SK-N-SH (cell line): ENCODE measurements at regions not wholly inside any gene's neighbourhood (a gene's known extent, or its start where the extent isn't known, plus 50 kb on each side); places are given as distances from the start of the nearest gene placed in this dataset.

Experiments used
- CTCF ChIA-PET: fragments of 300-600, 350-600 bp; formaldehyde crosslinking; extraction: SDS; loops from one replicate; lab custom pipeline; 2021; lab: Yijun Ruan, JAX
- POLR2A ChIA-PET: fragments of 350-600 bp; sonication (Branson Sonifier 250); formaldehyde crosslinking; extraction: SDS; loops from one replicate; lab custom pipeline; 2020; ENCODE audit warnings: antibody characterized with exemption, inconsistent platforms; lab: Yijun Ruan, JAX
- DNase-seq: peaks from one replicate; pipeline ENCODE4 v3.0.0; 2012
- H2AFZ ChIP-seq: fragments of 200-600 bp; sonication (generic); 2 replicates; pipeline ENCODE4 v1.8.1; 2016; ENCODE audit warnings: antibody characterized with exemption, mild to moderate bottlenecking, low read depth
- H3F3A ChIP-seq: fragments of 200-600 bp; sonication (generic); replicated peaks from 2 replicates; pipeline ENCODE3; 2016; ENCODE audit warnings: antibody characterized with exemption, mild to moderate bottlenecking; ENCODE audit not compliant: insufficient read depth
- H3K27ac ChIP-seq, 2 experiments: fragments of 200-500 bp in 1 of 2; fragments of 200-600 bp in 1 of 2; sonication (Bioruptor generic) in 1 of 2; sonication (generic), shearing (Covaris generic) in 1 of 2; 2 replicates each; pipeline versions ENCODE4 v1.5.1 to v1.6.1; 2014 to 2016; ENCODE audit warnings: low read depth in 2 of 2, inconsistent platforms in 1 of 2, low read length in 1 of 2, mild to moderate bottlenecking in 1 of 2, mixed read lengths in 1 of 2
- H3K27me3 ChIP-seq: fragments of 200-600 bp; sonication (generic), shearing (Covaris generic); 2 replicates; pipeline ENCODE4 v1.6.1; 2016; ENCODE audit warnings: mixed run types; ENCODE audit not compliant: insufficient read depth
- H3K36me3 ChIP-seq, 2 experiments: fragments of 200-500 bp in 1 of 2; fragments of 200-600 bp in 1 of 2; sonication (Bioruptor generic) in 1 of 2; sonication (generic) in 1 of 2; replicated peaks in 1 of 2; 2 replicates each; pipeline versions ENCODE3 to v1.5.1; 2014 to 2016; ENCODE audit warnings: low read length in 1 of 2, mild to moderate bottlenecking in 1 of 2; ENCODE audit not compliant: insufficient read depth in 2 of 2, control insufficient read depth in 1 of 2
- H3K4me1 ChIP-seq, 2 experiments: fragments of 200-500 bp in 1 of 2; fragments of 200-600 bp in 1 of 2; sonication (Bioruptor generic) in 1 of 2; sonication (generic), shearing (Covaris generic) in 1 of 2; 2 replicates each; pipeline versions ENCODE4 v1.5.1 to v1.6.1; 2014 to 2016; ENCODE audit warnings: low read depth in 1 of 2, low read length in 1 of 2, mixed run types in 1 of 2; ENCODE audit not compliant: insufficient read depth in 2 of 2, control insufficient read depth in 1 of 2
- H3K4me2 ChIP-seq: fragments of 200-600 bp; sonication (generic), shearing (Covaris generic); 2 replicates; pipeline ENCODE4 v1.6.1; 2017; ENCODE audit warnings: mixed run types
- H3K4me3 ChIP-seq, 2 experiments: fragments of 200-500 bp in 1 of 2; fragments of 200-600 bp in 1 of 2; sonication (Bioruptor generic) in 1 of 2; sonication (generic), shearing (Covaris generic) in 1 of 2; 2 replicates each; pipeline versions ENCODE4 v1.5.1 to v1.8.1; 2014 to 2016; ENCODE audit warnings: low read depth in 2 of 2, inconsistent platforms in 1 of 2, low read length in 1 of 2, mild to moderate bottlenecking in 1 of 2, mixed read lengths in 1 of 2, moderate library complexity in 1 of 2
- H3K79me2 ChIP-seq: fragments of 200-600 bp; sonication (generic); 2 replicates; pipeline ENCODE4 v1.8.1; 2017; ENCODE audit warnings: mild to moderate bottlenecking; ENCODE audit not compliant: insufficient read depth
- H3K9ac ChIP-seq: fragments of 200-600 bp; sonication (generic); 2 replicates; pipeline ENCODE4 v1.6.1; 2017; ENCODE audit warnings: mixed run types
- H3K9me2 ChIP-seq: fragments of 200-600 bp; sonication (generic); 2 replicates; pipeline ENCODE4 v1.6.1; 2017; ENCODE audit warnings: mixed run types
- H3K9me3 ChIP-seq: fragments of 200-600 bp; sonication (generic); 2 replicates; pipeline ENCODE4 v1.6.1; 2017; ENCODE audit warnings: mixed run types, mild to moderate bottlenecking, moderate library complexity
- H4K20me1 ChIP-seq: fragments of 200-600 bp; sonication (generic); 2 replicates; pipeline ENCODE4 v1.6.1; 2017; ENCODE audit warnings: mild to moderate bottlenecking, mixed run types; ENCODE audit not compliant: insufficient read depth
- ELF1 ChIP-seq: IDR thresholded peaks from 2 replicates; pipeline ENCODE4 v1.4.0; 2012
- EP300 ChIP-seq, 2 experiments: IDR thresholded peaks; 2 replicates each; pipeline versions ENCODE4 v1.4.0 to v1.6.1; 2012; ENCODE audit warnings: borderline replicate concordance in 1 of 2, low read depth in 1 of 2, low read length in 1 of 2
- FOSL2 ChIP-seq: IDR thresholded peaks from 2 replicates; pipeline ENCODE4 v1.4.0; 2012; ENCODE audit warnings: low read depth, mild to moderate bottlenecking, moderate library complexity, borderline replicate concordance
- FOXJ3 ChIP-seq: sonication (generic); formaldehyde crosslinking; IDR thresholded peaks from 2 replicates; pipeline ENCODE4 v1.5.1; 2020; ENCODE audit warnings: mild to moderate bottlenecking, missing genetic modification reagents
- FOXM1 ChIP-seq: IDR thresholded peaks from 2 replicates; pipeline ENCODE4 v1.4.0; 2012; ENCODE audit warnings: low read depth, mild to moderate bottlenecking
- GATA2 ChIP-seq: sonication (generic); formaldehyde crosslinking; IDR thresholded peaks from 2 replicates; pipeline ENCODE4 v1.5.0; 2020; ENCODE audit warnings: mild to moderate bottlenecking, missing genetic modification reagents
- NFIC ChIP-seq: IDR thresholded peaks from 2 replicates; pipeline ENCODE4 v1.4.0; 2012; ENCODE audit warnings: borderline replicate concordance
- NRF1 ChIP-seq: IDR thresholded peaks from 2 replicates; pipeline ENCODE4 v1.6.1; 2012; ENCODE audit warnings: low read depth, mild to moderate bottlenecking, low read length
- RAD21 ChIP-seq: IDR thresholded peaks from 2 replicates; pipeline ENCODE4 v1.6.1; 2012; ENCODE audit warnings: mild to moderate bottlenecking, low read length
- RCOR1 ChIP-seq: fragments of 150-350 bp; IDR thresholded peaks from 2 replicates; pipeline ENCODE4 v1.6.1; 2017; ENCODE audit warnings: antibody characterized with exemption, low read length
- RFX5 ChIP-seq: IDR thresholded peaks from 2 replicates; pipeline ENCODE4 v1.6.1; 2012; ENCODE audit warnings: mild to moderate bottlenecking, improper control_type of control experiment, low read length
- RXRA ChIP-seq: IDR thresholded peaks from 2 replicates; pipeline ENCODE4 v1.4.0; 2012; ENCODE audit warnings: low read depth, mild to moderate bottlenecking, borderline replicate concordance
- SIN3A ChIP-seq: IDR thresholded peaks from 2 replicates; pipeline ENCODE4 v1.6.1; 2012; ENCODE audit warnings: low read depth, mild to moderate bottlenecking, low read length, moderate library complexity, borderline replicate concordance
- TAF1 ChIP-seq: IDR thresholded peaks from 2 replicates; pipeline ENCODE4 v1.6.1; 2012; ENCODE audit warnings: low read depth, mild to moderate bottlenecking, low read length, moderate library complexity, borderline replicate concordance
- TEAD4 ChIP-seq: IDR thresholded peaks from 2 replicates; pipeline ENCODE4 v1.4.0; 2012; ENCODE audit warnings: mild to moderate bottlenecking, borderline replicate concordance; ENCODE audit not compliant: insufficient read depth
- YY1 ChIP-seq: IDR thresholded peaks from 2 replicates; pipeline ENCODE4 v1.4.0; 2012; ENCODE audit warnings: low read depth, mild to moderate bottlenecking
- WGBS: methylation state at CpG from one replicate; pipeline ENCODE4 v1.1.6; 2017; ENCODE audit warnings: low lambda C conversion rate; 5-methylcytosine and 5-hydroxymethylcytosine counted together
- TF ChIP-seq, protein P1 (sequence below): fragments of 150-350 bp; IDR thresholded peaks from 2 replicates; pipeline ENCODE4 v1.6.1; 2016; ENCODE audit warnings: mild to moderate bottlenecking, low read depth, low read length
- TF ChIP-seq, protein P2 (sequence below): fragments of 200-600 bp; sonication (generic); IDR thresholded peaks from 2 replicates; pipeline ENCODE4 v1.6.1; 2017; ENCODE audit warnings: antibody characterized with exemption, mild to moderate bottlenecking, moderate library complexity
- TF ChIP-seq, protein P3 (sequence below): IDR thresholded peaks from 2 replicates; pipeline ENCODE4 v1.6.1; 2012; ENCODE audit warnings: mild to moderate bottlenecking, low read depth, low read length, moderate library complexity

- Histone ChIP-seq H3K4me1 (no peaks in the 10 kb centered on the region), H2AFZ (no peak overlapping the region), H3K79me2 (no peaks in the 10 kb centered on the region), H3K4me2 (no peak overlapping the region), H3K9ac (no peak overlapping the region), H3K4me3 (no peak overlapping the region), H3K36me3 (no peaks in the 10 kb centered on the region), H3K27me3 (no peaks in the 10 kb centered on the region), H3F3A (no peaks in the 10 kb centered on the region), H4K20me1 (no peaks in the 10 kb centered on the region), H3K27ac (no peak overlapping the region), H3K9me2 (no peaks in the 10 kb centered on the region), H3K9me3 (no peaks in the 10 kb centered on the region)
- WGBS, result 49% methylated on average over 6 of the region's 6 CpGs
- CTCF ChIA-PET, result no interaction called here
- POLR2A ChIA-PET, result no interaction called here
- no peak for DNase-seq
- no peak for TF ChIP-seq EP300 (IDR thresholded peaks at IDR 0.05; ENCODE audit: borderline replicate concordance in 1 of 2, low read depth in 1 of 2, low read length in 1 of 2)
- TF ChIP-seq, protein P1, sequence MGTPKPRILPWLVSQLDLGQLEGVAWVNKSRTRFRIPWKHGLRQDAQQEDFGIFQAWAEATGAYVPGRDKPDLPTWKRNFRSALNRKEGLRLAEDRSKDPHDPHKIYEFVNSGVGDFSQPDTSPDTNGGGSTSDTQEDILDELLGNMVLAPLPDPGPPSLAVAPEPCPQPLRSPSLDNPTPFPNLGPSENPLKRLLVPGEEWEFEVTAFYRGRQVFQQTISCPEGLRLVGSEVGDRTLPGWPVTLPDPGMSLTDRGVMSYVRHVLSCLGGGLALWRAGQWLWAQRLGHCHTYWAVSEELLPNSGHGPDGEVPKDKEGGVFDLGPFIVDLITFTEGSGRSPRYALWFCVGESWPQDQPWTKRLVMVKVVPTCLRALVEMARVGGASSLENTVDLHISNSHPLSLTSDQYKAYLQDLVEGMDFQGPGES, result no peak
- no peak for TF ChIP-seq NRF1
- no peak for TF ChIP-seq TEAD4
- TF ChIP-seq NFIC, result no peak
- no peak for TF ChIP-seq RAD21
- no peak for TF ChIP-seq FOXJ3
- no peak for TF ChIP-seq GATA2 (CRISPR knock-in tag)
- no peak for TF ChIP-seq TAF1
- TF ChIP-seq RXRA, result no peak
- no peak for TF ChIP-seq SIN3A
- no peak for TF ChIP-seq YY1
- no peak for TF ChIP-seq FOSL2
- no peak for TF ChIP-seq ELF1
- TF ChIP-seq, protein P2, sequence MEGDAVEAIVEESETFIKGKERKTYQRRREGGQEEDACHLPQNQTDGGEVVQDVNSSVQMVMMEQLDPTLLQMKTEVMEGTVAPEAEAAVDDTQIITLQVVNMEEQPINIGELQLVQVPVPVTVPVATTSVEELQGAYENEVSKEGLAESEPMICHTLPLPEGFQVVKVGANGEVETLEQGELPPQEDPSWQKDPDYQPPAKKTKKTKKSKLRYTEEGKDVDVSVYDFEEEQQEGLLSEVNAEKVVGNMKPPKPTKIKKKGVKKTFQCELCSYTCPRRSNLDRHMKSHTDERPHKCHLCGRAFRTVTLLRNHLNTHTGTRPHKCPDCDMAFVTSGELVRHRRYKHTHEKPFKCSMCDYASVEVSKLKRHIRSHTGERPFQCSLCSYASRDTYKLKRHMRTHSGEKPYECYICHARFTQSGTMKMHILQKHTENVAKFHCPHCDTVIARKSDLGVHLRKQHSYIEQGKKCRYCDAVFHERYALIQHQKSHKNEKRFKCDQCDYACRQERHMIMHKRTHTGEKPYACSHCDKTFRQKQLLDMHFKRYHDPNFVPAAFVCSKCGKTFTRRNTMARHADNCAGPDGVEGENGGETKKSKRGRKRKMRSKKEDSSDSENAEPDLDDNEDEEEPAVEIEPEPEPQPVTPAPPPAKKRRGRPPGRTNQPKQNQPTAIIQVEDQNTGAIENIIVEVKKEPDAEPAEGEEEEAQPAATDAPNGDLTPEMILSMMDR, result no peak
- TF ChIP-seq RFX5, result no peak
- TF ChIP-seq FOXM1, result no peak
These were observed 382.0 kb downstream of the PREX1 start for GRCh38 chr20:48445827-48446226.

DNA sequence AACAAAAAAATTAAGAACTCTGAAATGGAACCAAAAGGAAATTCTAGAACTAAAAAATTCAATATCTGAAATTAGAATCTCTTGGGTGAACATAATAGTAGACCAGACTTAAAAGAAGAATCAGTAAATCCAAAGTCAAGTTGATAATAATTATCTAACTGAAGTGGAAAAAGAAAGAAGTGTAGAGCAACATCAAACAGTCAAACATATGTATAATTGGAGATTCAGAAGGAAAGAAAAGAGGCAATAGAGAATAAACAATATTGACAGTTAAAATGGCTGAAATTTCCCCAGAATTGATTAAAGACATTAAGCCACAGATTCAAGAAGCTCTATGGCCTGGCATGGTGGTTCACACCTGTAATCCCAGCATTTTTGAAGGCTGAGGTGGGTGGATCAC, 383.6 kb downstream of the PREX1 start:
- Histone ChIP-seq H3K9me2 (no peaks in the 10 kb centered on the region), H3K4me3 (no peak overlapping the region), H2AFZ (no peak overlapping the region), H4K20me1 (no peaks in the 10 kb centered on the region), H3K36me3 (no peaks in the 10 kb centered on the region), H3K79me2 (no peaks in the 10 kb centered on the region), H3K27ac (no peak overlapping the region), H3K4me1 (no peaks in the 10 kb centered on the region), H3K27me3 (no peaks in the 10 kb centered on the region), H3K4me2 (no peak overlapping the region), H3K9ac (no peak overlapping the region), H3F3A (no peaks in the 10 kb centered on the region), H3K9me3 (no peaks in the 10 kb centered on the region)
- CTCF ChIA-PET, result interaction anchor here (0.7 kb wide), 1 partner anchor 283 kb away, joined by 3 read pairs; no protein-coding TSS in a partner anchor
- TF ChIP-seq, protein P3, sequence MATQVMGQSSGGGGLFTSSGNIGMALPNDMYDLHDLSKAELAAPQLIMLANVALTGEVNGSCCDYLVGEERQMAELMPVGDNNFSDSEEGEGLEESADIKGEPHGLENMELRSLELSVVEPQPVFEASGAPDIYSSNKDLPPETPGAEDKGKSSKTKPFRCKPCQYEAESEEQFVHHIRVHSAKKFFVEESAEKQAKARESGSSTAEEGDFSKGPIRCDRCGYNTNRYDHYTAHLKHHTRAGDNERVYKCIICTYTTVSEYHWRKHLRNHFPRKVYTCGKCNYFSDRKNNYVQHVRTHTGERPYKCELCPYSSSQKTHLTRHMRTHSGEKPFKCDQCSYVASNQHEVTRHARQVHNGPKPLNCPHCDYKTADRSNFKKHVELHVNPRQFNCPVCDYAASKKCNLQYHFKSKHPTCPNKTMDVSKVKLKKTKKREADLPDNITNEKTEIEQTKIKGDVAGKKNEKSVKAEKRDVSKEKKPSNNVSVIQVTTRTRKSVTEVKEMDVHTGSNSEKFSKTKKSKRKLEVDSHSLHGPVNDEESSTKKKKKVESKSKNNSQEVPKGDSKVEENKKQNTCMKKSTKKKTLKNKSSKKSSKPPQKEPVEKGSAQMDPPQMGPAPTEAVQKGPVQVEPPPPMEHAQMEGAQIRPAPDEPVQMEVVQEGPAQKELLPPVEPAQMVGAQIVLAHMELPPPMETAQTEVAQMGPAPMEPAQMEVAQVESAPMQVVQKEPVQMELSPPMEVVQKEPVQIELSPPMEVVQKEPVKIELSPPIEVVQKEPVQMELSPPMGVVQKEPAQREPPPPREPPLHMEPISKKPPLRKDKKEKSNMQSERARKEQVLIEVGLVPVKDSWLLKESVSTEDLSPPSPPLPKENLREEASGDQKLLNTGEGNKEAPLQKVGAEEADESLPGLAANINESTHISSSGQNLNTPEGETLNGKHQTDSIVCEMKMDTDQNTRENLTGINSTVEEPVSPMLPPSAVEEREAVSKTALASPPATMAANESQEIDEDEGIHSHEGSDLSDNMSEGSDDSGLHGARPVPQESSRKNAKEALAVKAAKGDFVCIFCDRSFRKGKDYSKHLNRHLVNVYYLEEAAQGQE, result no peak
- TF ChIP-seq RCOR1 (no peak), RFX5 (no peak)
- no peak for DNase-seq
- POLR2A ChIA-PET, result no interaction called here
